ENCODE measurements at regions not wholly inside any gene's neighbourhood (a gene's known extent, or its start where the extent isn't known, plus 50 kb on each side); places are given as distances from the start of the nearest gene placed in this dataset.

- in situ Hi-C loops (cut with MboI): no loop called here
- Histone ChIP-seq H3K4me2 (ENCODE audit: control insufficient read depth, insufficient read depth) (no peak overlapping the region), H3K9ac (ENCODE audit: control insufficient read depth, insufficient read depth, low read length) (no peak overlapping the region), H3K79me2 (ENCODE audit: control insufficient read depth, insufficient read depth, low read length) (no peaks in the 10 kb centered on the region), H3K27me3 (replicated peaks in 1 of 2; ENCODE audit: control insufficient read depth in 2 of 2, insufficient read depth in 2 of 2, low read length in 1 of 2) (no peaks in the 10 kb centered on the region), H3K4me3 (no peak overlapping the region), H3K4me1 (ENCODE audit: control insufficient read depth, insufficient read depth, low read length) (no peaks in the 10 kb centered on the region), H3K27ac (ENCODE audit: control insufficient read depth, insufficient read depth) (no peak overlapping the region), H4K20me1 (ENCODE audit: control insufficient read depth, insufficient read depth) (no peaks in the 10 kb centered on the region), H3K36me3 (ENCODE audit: control insufficient read depth in 2 of 2, insufficient read depth in 2 of 2, low read length in 1 of 2) (no peaks in the 10 kb centered on the region), H3K9me3 (replicated peaks; ENCODE audit: control insufficient read depth, insufficient read depth, low read length) (no peaks in the 10 kb centered on the region), H2AFZ (ENCODE audit: control insufficient read depth, low read depth, low read length) (no peak overlapping the region)
- ChIA-PET SMC1A (ENCODE audit: uncharacterized antibody, unreplicated experiment) (interaction anchor here (0.9 kb wide), 1 partner anchor 12 kb away, joined by 3 read pairs; no protein-coding TSS in a partner anchor), CTCF (interaction anchor here (1.5 kb wide), 1 partner anchor 12 kb away, joined by 3 read pairs; no protein-coding TSS in a partner anchor), RAD21 (ENCODE audit: unreplicated experiment) (no interaction called here), POLR2A (no interaction called here)
- WGBS (ENCODE audit: insufficient coverage, insufficient replicate concordance, low lambda C conversion rate, missing lambda C conversion rate): 2% methylated on average over 4 of the region's 4 CpGs
- no peak for TF ChIP-seq POLR2A (IDR thresholded peaks at IDR 0.05; ENCODE audit: low read depth, low read length)
- no peak for TF ChIP-seq PAX5 (IDR thresholded peaks at IDR 0.05; ENCODE audit: borderline replicate concordance, low read depth, low read length)
- DNase-seq (ENCODE audit: low read depth, low spot score) (no peak), FAIRE-seq (no peak), ATAC-seq (no peak)
- intact Hi-C loops (cut with micrococcal nuclease; ENCODE audit: unreplicated experiment): no loop called here
- BruUV-seq (replicated peaks): no TSS peak
Measured at GRCh38 chr20:54940522-54940921, 465.1 kb downstream of the DOK5 start.

GRCh38 chr20:54938707-54939106 is 463.3 kb downstream of the DOK5 start:
- RAD21 ChIA-PET (ENCODE audit: unreplicated experiment): no interaction called here
- Histone ChIP-seq H3K27ac (ENCODE audit: control insufficient read depth, insufficient read depth) (no peak overlapping the region), H3K4me1 (ENCODE audit: control insufficient read depth, insufficient read depth, low read length) (no peaks in the 10 kb centered on the region), H2AFZ (ENCODE audit: control insufficient read depth, low read depth, low read length) (no peak overlapping the region), H3K4me3 (no peak overlapping the region), H3K79me2 (ENCODE audit: control insufficient read depth, insufficient read depth, low read length) (no peaks in the 10 kb centered on the region), H3K9me3 (replicated peaks; ENCODE audit: control insufficient read depth, insufficient read depth, low read length) (no peaks in the 10 kb centered on the region), H3K27me3 (replicated peaks in 1 of 2; ENCODE audit: control insufficient read depth in 2 of 2, insufficient read depth in 2 of 2, low read length in 1 of 2) (no peaks in the 10 kb centered on the region), H3K9ac (ENCODE audit: control insufficient read depth, insufficient read depth, low read length) (no peak overlapping the region), H4K20me1 (ENCODE audit: control insufficient read depth, insufficient read depth) (no peaks in the 10 kb centered on the region), H3K4me2 (ENCODE audit: control insufficient read depth, insufficient read depth) (no peak overlapping the region), H3K36me3 (ENCODE audit: control insufficient read depth in 2 of 2, insufficient read depth in 2 of 2, low read length in 1 of 2) (no peaks in the 10 kb centered on the region)
- POLR2A ChIA-PET: no interaction called here
- FAIRE-seq (no peak), ATAC-seq (no peak), DNase-seq (ENCODE audit: low read depth, low spot score) (no peak)
- SMC1A ChIA-PET (ENCODE audit: uncharacterized antibody, unreplicated experiment): no interaction called here
- CTCF ChIA-PET: no interaction called here
- intact Hi-C loops (cut with micrococcal nuclease; ENCODE audit: unreplicated experiment): no loop called here
- in situ Hi-C loops (cut with MboI): no loop called here
- 86% methylated on average over 1 of the region's 1 CpG for WGBS (ENCODE audit: insufficient coverage, insufficient replicate concordance, low lambda C conversion rate, missing lambda C conversion rate)
- BruUV-seq (replicated peaks): no TSS peak
- no peak for TF ChIP-seq EZH2 (IDR thresholded peaks at IDR 0.05; ENCODE audit: borderline replicate concordance, control insufficient read depth, low read depth, low read length)
- no peak for TF ChIP-seq YY1 (IDR thresholded peaks at IDR 0.05; ENCODE audit: low read depth, low read length)
- no peak for TF ChIP-seq POU2F2 (IDR thresholded peaks at IDR 0.05; ENCODE audit: borderline replicate concordance, low read depth, low read length)
- no peak for TF ChIP-seq PBX3 (IDR thresholded peaks at IDR 0.05; ENCODE audit: insufficient replicate concordance, low read depth, low read length)
- TF ChIP-seq STAT3 (IDR thresholded peaks at IDR 0.05; ENCODE audit: low read depth, low read length): no peak
- TF ChIP-seq EGR1 (IDR thresholded peaks at IDR 0.05; ENCODE audit: borderline replicate concordance in 1 of 2, low read depth in 2 of 2, low read length in 2 of 2): no peak
- no peak for TF ChIP-seq ZSCAN29 (IDR thresholded peaks at IDR 0.05)
- TF ChIP-seq BHLHE40 (IDR thresholded peaks at IDR 0.05; ENCODE audit: borderline replicate concordance in 1 of 2, low read depth in 2 of 2, low read length in 1 of 2): no peak
- TF ChIP-seq CREB1 (IDR thresholded peaks at IDR 0.05; ENCODE audit: low read depth): no peak
- no peak for TF ChIP-seq NFYA (IDR thresholded peaks at IDR 0.05; ENCODE audit: borderline replicate concordance, low read depth, low read length)
- no peak for TF ChIP-seq ZNF687 (IDR thresholded peaks at IDR 0.05)

Data from GM12878 (cell line).